HepG2 (cell line): ENCODE measurements at regions not wholly inside any gene's neighbourhood (a gene's known extent, or its start where the extent isn't known, plus 50 kb on each side); places are given as distances from the start of the nearest gene placed in this dataset.

ENCODE experiments used
- ATAC-seq: fragments of 200-7000 bp; cut with Tn5 transposase; 3 replicates; pipeline ENCODE4 v1.9.1; 2020; ENCODE audit warnings: mild to moderate bottlenecking, moderate library complexity
- BruUV-seq: library from RNA; stranded (reverse); fragments of 400-500 nt; replicated peaks from 2 replicates; lab custom pipeline; 2021; lab: Mats Ljungman, UMichigan
- CTCF ChIA-PET: fragments of 300-600 bp; formaldehyde crosslinking; extraction: SDS; loops from one replicate; lab custom pipeline; 2021; ENCODE audit warnings: low total read pairs, inconsistent platforms, low intra/inter-chr PET ratio; lab: Yijun Ruan, JAX
- POLR2A ChIA-PET: fragments of 350-600 bp; sonication (Branson Sonifier 250); formaldehyde crosslinking; loops from one replicate; lab custom pipeline; 2020; ENCODE audit warnings: antibody characterized with exemption, inconsistent platforms; lab: Yijun Ruan, JAX
- DNase-seq: peaks from one replicate; pipeline ENCODE4 v3.0.0-alpha.2; 2015; ENCODE audit warnings: low spot score
- FAIRE-seq: peaks from 3 replicates; lab custom pipeline; 2011; peaks lifted over from hg19 to GRCh38; lab: Jason Lieb, UNC
- H2AFZ ChIP-seq: one replicate; pipeline ENCODE4 v1.6.1; 2011; ENCODE audit warnings: low read length, inconsistent platforms
- H3K27ac ChIP-seq: fragments of 300-600 bp; 3 replicates; pipeline ENCODE4 v1.8.0; 2011; ENCODE audit warnings: mixed run types, mild to moderate bottlenecking, mixed read lengths, low read length, inconsistent platforms; ENCODE audit not compliant: insufficient read depth; ENCODE audit errors: extremely low read length
- H3K27me3 ChIP-seq, 2 experiments: fragments of 200-600 bp in 1 of 2; 2 replicates in 1 of 2; 3 replicates in 1 of 2; pipeline versions ENCODE4 v1.6.0 to v1.8.0; 2011; ENCODE audit warnings: low read length in 2 of 2, mild to moderate bottlenecking in 2 of 2, moderate library complexity in 2 of 2, inconsistent platforms in 1 of 2; ENCODE audit not compliant: insufficient read depth in 2 of 2, control insufficient read depth in 1 of 2
- H3K36me3 ChIP-seq, 2 experiments: fragments of 200-600 bp in 1 of 2; replicated peaks in 1 of 2; 2 replicates in 1 of 2; 3 replicates in 1 of 2; pipeline versions ENCODE4 v1.5.1 to v1.8.0; 2011; ENCODE audit warnings: low read length in 2 of 2, inconsistent platforms in 1 of 2; ENCODE audit not compliant: insufficient read depth in 2 of 2, control insufficient read depth in 1 of 2
- H3K4me1 ChIP-seq: 2 replicates; pipeline ENCODE4 v1.5.1; 2012; ENCODE audit warnings: low read length, inconsistent platforms; ENCODE audit not compliant: insufficient read depth
- H3K4me2 ChIP-seq: 2 replicates; pipeline ENCODE4 v1.6.0; 2011; ENCODE audit warnings: low read depth, low read length, inconsistent platforms
- H3K4me3 ChIP-seq, 3 experiments: fragments of 200-600 bp in 1 of 3; sonication (generic), shearing (Covaris generic) in 1 of 3; replicated peaks in 1 of 3; 2 replicates each; pipeline ENCODE4 v1.5.1; 2011 to 2016; ENCODE audit warnings: low read length in 3 of 3, inconsistent platforms in 2 of 3, low read depth in 2 of 3, mild to moderate bottlenecking in 2 of 3, control low read depth in 1 of 3, mixed read lengths in 1 of 3; ENCODE audit not compliant: insufficient read depth in 1 of 3
- H3K79me2 ChIP-seq: one replicate; pipeline ENCODE4 v1.6.1; 2011; ENCODE audit warnings: low read length, inconsistent platforms; ENCODE audit not compliant: insufficient read depth
- H3K9ac ChIP-seq: 2 replicates; pipeline ENCODE4 v1.6.0; 2011; ENCODE audit warnings: mild to moderate bottlenecking, low read depth, low read length, inconsistent platforms; ENCODE audit not compliant: insufficient read depth
- H3K9me3 ChIP-seq: 2 replicates; pipeline ENCODE4 v1.5.1; 2012; ENCODE audit warnings: mild to moderate bottlenecking, low read length
- H4K20me1 ChIP-seq: 2 replicates; pipeline ENCODE4 v1.6.0; 2011; ENCODE audit warnings: inconsistent platforms, mild to moderate bottlenecking, low read length, moderate library complexity; ENCODE audit not compliant: insufficient read depth
- ATF1 ChIP-seq: IDR thresholded peaks from 2 replicates; pipeline ENCODE4 v1.6.1; 2016; ENCODE audit warnings: mild to moderate bottlenecking, control low read depth
- MAFF ChIP-seq: IDR thresholded peaks from 2 replicates; pipeline ENCODE4 v1.6.1; 2011; ENCODE audit warnings: low read depth, low read length, improper control_type of control experiment
- MAFK ChIP-seq, 2 experiments: IDR thresholded peaks in 1 of 2; conservative IDR thresholded peaks in 1 of 2; 2 replicates each; pipeline ENCODE4 v1.6.1; 2011; ENCODE audit warnings: improper control_type of control experiment in 2 of 2, low read length in 2 of 2
- NFYC ChIP-seq: IDR thresholded peaks from 2 replicates; pipeline ENCODE4 v1.6.1; 2016; ENCODE audit warnings: missing genetic modification reagents, missing compliant biosample characterization
- PAX8 ChIP-seq: sonication (generic); formaldehyde crosslinking; IDR thresholded peaks from 2 replicates; pipeline ENCODE4 v1.8.0; 2022; ENCODE audit warnings: mild to moderate bottlenecking, missing genetic modification reagents, borderline replicate concordance
- PPARG ChIP-seq: conservative IDR thresholded peaks from 2 replicates; pipeline ENCODE4 v1.6.1; 2016; ENCODE audit warnings: missing biosample characterization, missing genetic modification reagents
- ZNF709 ChIP-seq: sonication (generic); formaldehyde crosslinking; IDR thresholded peaks from 2 replicates; pipeline ENCODE4 v1.5.0; 2020; ENCODE audit warnings: mild to moderate bottlenecking, missing genetic modification reagents
- WGBS: methylation state at CpG from one replicate; pipeline ENCODE4 v1.1.6; 2017; ENCODE audit warnings: low lambda C conversion rate; 5-methylcytosine and 5-hydroxymethylcytosine counted together
- in situ Hi-C: cut with HindIII; loops from 2 replicates; pipeline ENCODE4 v1.10.0; 2017; ENCODE audit warnings: low pct_unique_long_range_greater_than_20kb; ENCODE audit not compliant: extremely low pct_ligation_motif_present
- intact Hi-C: fragments of 100-400 bp; cut with micrococcal nuclease; formaldehyde crosslinking; loops from one replicate; pipeline ENCODE4 v1.10.0; 2022; ENCODE audit not compliant: unreplicated experiment
- TF ChIP-seq, protein P1 (sequence below): sonication (generic); formaldehyde crosslinking; IDR thresholded peaks from 2 replicates; pipeline ENCODE4 v1.8.1; 2023; ENCODE audit warnings: mild to moderate bottlenecking, missing genetic modification reagents

GRCh38 chr1:38117444-38117887, 70.9 kb upstream of the POU3F1 start:
- Histone ChIP-seq H3K4me2 (no peak overlapping the region), H3K9ac (no peak overlapping the region), H3K36me3 (no peaks in the 10 kb centered on the region), H3K27me3 (peaks cover 2 to 7% of the 10 kb centered on the region in 2 experiments; a peak in 2 of 5 replicates), H3K9me3 (no peaks in the 10 kb centered on the region), H2AFZ (no peak overlapping the region), H3K4me1 (no peaks in the 10 kb centered on the region), H3K4me3 (no peak overlapping the region), H4K20me1 (no peaks in the 10 kb centered on the region), H3K27ac (no peak overlapping the region), H3K79me2 (no peaks in the 10 kb centered on the region)
- no peak for ATAC-seq
- POLR2A ChIA-PET: no interaction called here
- CTCF ChIA-PET: no interaction called here
- DNase-seq: no peak
- BruUV-seq: no TSS peak
- no peak for FAIRE-seq
- 52% methylated on average over 5 of the region's 11 CpGs for WGBS
- TF ChIP-seq PAX8 (no peak), PPARG (CRISPR knock-in tag) (no peak), MAFK (conservative IDR thresholded peaks at IDR 0.05 in 1 of 2, IDR thresholded peaks at IDR 0.05 in 1 of 2; ENCODE audit: low read length in 2 of 2) (peak; percentile 40 to 50; a peak in 3 of 4 replicates), MAFF (peak; percentile 33; the same call in 1 of the 2 replicates), NFYC (no peak), ATF1 (CRISPR knock-in tag) (no peak), ZNF709 (CRISPR knock-in tag) (no peak)
- TF ChIP-seq, protein P1, sequence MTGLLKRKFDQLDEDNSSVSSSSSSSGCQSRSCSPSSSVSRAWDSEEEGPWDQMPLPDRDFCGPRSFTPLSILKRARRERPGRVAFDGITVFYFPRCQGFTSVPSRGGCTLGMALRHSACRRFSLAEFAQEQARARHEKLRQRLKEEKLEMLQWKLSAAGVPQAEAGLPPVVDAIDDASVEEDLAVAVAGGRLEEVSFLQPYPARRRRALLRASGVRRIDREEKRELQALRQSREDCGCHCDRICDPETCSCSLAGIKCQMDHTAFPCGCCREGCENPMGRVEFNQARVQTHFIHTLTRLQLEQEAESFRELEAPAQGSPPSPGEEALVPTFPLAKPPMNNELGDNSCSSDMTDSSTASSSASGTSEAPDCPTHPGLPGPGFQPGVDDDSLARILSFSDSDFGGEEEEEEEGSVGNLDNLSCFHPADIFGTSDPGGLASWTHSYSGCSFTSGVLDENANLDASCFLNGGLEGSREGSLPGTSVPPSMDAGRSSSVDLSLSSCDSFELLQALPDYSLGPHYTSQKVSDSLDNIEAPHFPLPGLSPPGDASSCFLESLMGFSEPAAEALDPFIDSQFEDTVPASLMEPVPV (CRISPR knock-in tag): no peak
- intact Hi-C loops: no loop called here
- in situ Hi-C loops: no loop called here
